Adrenal gland (tissue), 9 donors: ENCODE measurements at regions not wholly inside any gene's neighbourhood (a gene's known extent, or its start where the extent isn't known, plus 50 kb on each side); places are given as distances from the start of the nearest gene placed in this dataset.
A peak's percentile ranks its signal among the peaks of the same experiment; 100 is the strongest.
"Not testable (repeated sequence)": the region's sequence is repeated elsewhere in the genome, so short reads cannot be mapped to it uniquely, and the experiment has no call there.

ENCODE experiments used
- DNase-seq, 7 donors: peaks; one replicate each; pipeline ENCODE4 v3.0.0-alpha.2; 2019 to 2020
- H3K27ac ChIP-seq, 5 donors: fragments of 200-600 bp; sonication (generic) in 4 of 5; 1 replicate in 3 of 5; 2 replicates in 2 of 5; pipeline versions ENCODE4 v1.5.1 to v1.8.0; 2016 to 2020; ENCODE audit warnings: mild to moderate bottlenecking in 1 of 5
- H3K27me3 ChIP-seq: fragments of 200-600 bp; 2 replicates; pipeline ENCODE4 v1.8.0; 2021
- H3K36me3 ChIP-seq, 2 donors: fragments of 200-600 bp; replicated peaks in 1 of 2; 1 replicate in 1 of 2; 2 replicates in 1 of 2; pipeline versions ENCODE4 v1.5.1 to v1.8.0; 2018 to 2022
- H3K4me1 ChIP-seq, 2 donors: fragments of 200-600 bp; replicated peaks in 1 of 2; 1 replicate in 1 of 2; 2 replicates in 1 of 2; pipeline versions ENCODE4 v1.5.1 to v1.8.0; 2018 to 2021
- H3K4me3 ChIP-seq, 4 donors: fragments of 200-600 bp; sonication (generic) in 3 of 4; one replicate each; pipeline ENCODE4 v1.5.1; 2016 to 2018
- H3K9me3 ChIP-seq, 3 donors: fragments of 200-600 bp; sonication (generic) in 1 of 3; replicated peaks in 1 of 3; 1 replicate in 2 of 3; 2 replicates in 1 of 3; pipeline versions ENCODE4 v1.5.1 to v1.8.0; 2016 to 2021
- WGBS, 4 donors: extraction: QIAGEN DNeasy Blood & Tissue Kit in 2 of 4; methylation state at CpG; one replicate each; pipeline versions ENCODE4 v1.1.5 to v1.1.7; 2013 to 2017; 5-methylcytosine and 5-hydroxymethylcytosine counted together
- intact Hi-C, 2 donors: fragments of 100-400 bp; cut with DNase I; formaldehyde crosslinking; loops; one replicate each; pipeline versions ENCODE4 v1.14.1 to v1.15.0; 2022 to 2023
- donor health status: healthy with polysubstance abuse.
- donor health status: Bipolar disorder and iron deficiency.
- donor health status: DM: yes; HTN: yes; CAD: no.
- donor health status: DM: no; HTN: no; CAD: no.
- donor health status: DM: no; HTN: no; CAD: no.

DNA sequence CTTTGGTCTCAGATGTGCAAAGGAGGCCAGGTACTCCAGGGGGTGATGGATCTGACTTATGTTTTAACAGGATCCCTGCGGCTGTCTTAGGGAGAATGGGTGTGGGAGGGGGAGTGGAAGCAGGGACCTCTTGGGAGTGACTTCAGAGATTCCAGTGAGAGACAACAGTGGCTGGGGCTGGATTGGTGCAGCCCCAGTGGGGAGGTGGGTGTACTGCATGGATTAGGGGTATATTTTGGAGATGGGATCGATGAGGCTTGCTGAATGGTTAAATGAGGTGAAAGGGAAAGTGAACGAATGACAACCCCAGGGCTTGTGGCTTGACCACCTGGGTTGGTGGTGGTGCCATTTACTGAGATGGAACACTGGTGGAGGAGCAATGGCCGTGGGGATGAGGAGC, 211.0 kb downstream of the ATP6V0E2 start:
- 91 to 94% (median 93%) methylated on average over 4 of the region's 4 CpGs for WGBS, 4 donors
- H3K36me3 ChIP-seq, intact Hi-C loops, H3K27me3 ChIP-seq, H3K9me3 ChIP-seq, H3K4me1 ChIP-seq, H3K27ac ChIP-seq, DNase-seq, H3K4me3 ChIP-seq: not testable (repeated sequence)

DNA sequence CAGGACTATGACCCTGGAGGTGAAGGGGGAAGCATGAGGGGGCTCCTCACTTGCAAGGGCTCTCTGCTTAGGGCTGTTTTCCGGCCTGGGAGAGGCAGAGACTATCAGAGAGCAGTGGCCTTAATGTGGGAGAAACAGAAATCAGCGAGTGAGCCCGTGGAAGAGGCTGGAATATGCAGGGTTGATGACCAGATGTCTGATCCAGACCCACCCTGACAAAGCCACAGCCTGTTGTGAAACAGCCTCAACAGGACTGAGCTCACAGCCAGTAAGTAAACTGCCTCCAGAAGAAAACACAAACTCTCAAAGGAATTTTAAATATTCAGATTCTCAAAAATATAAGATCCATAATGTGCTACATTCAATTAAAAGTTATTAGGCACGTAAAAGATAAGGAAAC, 213.7 kb downstream of the ATP6V0E2 start:
- H3K27ac ChIP-seq, H3K9me3 ChIP-seq, intact Hi-C loops, H3K4me3 ChIP-seq, H3K4me1 ChIP-seq, H3K27me3 ChIP-seq, H3K36me3 ChIP-seq: not testable (repeated sequence)
- 65 to 88% (median 75%) methylated on average over 4 of the region's 4 CpGs for WGBS, 4 donors
- DNase-seq: peak in 3 of 7 donors; percentile 19 to 29 (median 26)

- H3K36me3 ChIP-seq, intact Hi-C loops, H3K9me3 ChIP-seq, H3K27me3 ChIP-seq, H3K4me1 ChIP-seq, H3K4me3 ChIP-seq: not testable (repeated sequence)
- WGBS, 4 donors: 22 to 44% (median 33%) methylated on average over 1 of the region's 1 CpG
- H3K27ac ChIP-seq: peak overlapping the region in 1 of 5 donors; percentile 58
- peak in 1 of 7 donors; percentile 26 for DNase-seq
Measured at GRCh38 chr7:150089139-150089538, 215.4 kb downstream of the ATP6V0E2 start.

DNA sequence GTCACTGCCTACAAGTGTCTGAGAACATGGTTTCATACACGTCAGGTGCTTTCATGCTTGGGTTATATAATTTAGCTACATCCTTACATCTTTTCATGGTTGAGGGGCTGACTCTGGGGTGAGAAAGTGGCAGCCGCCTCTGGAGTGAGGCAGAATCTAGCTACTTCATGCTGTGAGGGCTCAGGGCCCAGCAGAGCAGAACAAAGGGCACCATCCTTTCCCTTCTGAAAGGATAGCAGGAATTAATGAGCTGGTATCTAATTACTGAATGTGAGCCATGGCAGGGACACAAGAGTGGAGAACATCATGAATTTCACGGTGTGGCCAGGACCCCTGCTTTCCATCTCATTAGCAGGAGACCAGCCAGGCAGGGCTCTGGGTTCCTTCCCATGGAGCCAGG, 217.0 kb downstream of the ATP6V0E2 start:
- not testable (repeated sequence) for H3K9me3 ChIP-seq, H3K4me1 ChIP-seq
- 82 to 100% (median 84%) methylated on average over 1 to 3 of the region's 3 CpGs; no CpG with 5 or more reads in 1 of the 4 donors for WGBS, 4 donors

DNA sequence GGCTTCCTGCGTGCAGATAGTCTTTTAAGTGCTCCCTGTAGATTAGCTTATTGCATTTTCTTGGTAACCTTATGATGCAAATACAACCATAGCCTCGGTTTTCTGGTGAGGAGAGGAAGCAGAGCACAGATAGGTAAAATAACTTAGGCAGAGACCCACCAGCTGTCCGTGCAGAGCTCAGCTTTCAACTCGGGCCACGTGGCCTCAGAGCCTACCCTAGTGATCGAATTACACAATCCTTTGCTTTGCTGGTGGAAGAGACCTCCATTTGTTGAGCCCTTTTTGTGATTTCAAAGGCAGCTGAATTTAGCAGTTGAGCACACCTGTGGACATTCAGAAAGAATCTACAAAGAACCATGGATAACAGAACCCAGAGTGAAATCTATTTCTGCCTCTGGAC, 220.1 kb downstream of the ATP6V0E2 start:
- intact Hi-C loops, H3K4me3 ChIP-seq, H3K36me3 ChIP-seq, H3K27me3 ChIP-seq, H3K9me3 ChIP-seq, H3K27ac ChIP-seq, DNase-seq, H3K4me1 ChIP-seq: not testable (repeated sequence)
- 65 to 77% (median 68%) methylated on average over 5 to 6 of the region's 6 CpGs for WGBS, 4 donors

More for the DNA sequence above, 217.0 kb downstream of the ATP6V0E2 start:
- DNase-seq, H3K27ac ChIP-seq, H3K4me3 ChIP-seq, H3K27me3 ChIP-seq, intact Hi-C loops, H3K36me3 ChIP-seq: not testable (repeated sequence)

DNA sequence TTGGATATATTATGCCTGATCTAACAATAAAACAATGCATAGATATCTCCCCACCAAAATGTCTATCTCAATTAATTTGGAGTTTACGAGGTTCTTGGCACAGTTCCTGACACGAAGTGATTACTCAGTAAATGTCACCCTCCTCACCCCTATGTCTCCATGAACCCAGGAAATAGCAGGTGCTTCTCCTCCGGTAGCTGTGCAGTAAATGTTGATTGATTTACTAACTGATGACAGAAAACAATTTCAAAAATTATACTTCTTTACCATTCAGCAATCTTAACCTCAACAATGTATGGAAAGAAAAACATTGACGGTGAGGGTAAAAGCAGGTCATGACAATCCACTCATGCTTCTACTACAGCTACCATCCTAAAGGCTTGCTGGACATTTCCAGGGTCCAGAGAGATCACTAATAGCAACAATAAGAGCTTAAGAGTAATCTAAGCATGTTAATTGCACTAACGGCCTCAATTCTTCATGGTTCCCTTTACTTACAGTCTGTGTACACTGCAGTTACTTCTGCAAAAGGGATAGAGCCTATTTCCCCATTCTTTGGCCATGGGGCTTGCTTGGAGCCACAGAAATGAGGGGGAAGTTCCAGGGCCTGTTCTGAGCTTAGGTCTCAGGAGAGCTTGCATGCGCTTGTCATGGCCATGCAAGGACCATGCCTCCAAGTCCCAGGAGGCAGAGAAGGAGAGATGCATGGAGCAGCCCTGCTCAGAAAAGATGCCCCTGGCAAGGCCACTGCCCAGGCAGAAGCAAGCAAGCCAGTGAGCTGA, 222.6 kb downstream of the ATP6V0E2 start:
- WGBS, 4 donors: 63 to 68% (median 64%) methylated on average over 5 to 6 of the region's 6 CpGs
- H3K9me3 ChIP-seq, intact Hi-C loops: not testable (repeated sequence)

DNA sequence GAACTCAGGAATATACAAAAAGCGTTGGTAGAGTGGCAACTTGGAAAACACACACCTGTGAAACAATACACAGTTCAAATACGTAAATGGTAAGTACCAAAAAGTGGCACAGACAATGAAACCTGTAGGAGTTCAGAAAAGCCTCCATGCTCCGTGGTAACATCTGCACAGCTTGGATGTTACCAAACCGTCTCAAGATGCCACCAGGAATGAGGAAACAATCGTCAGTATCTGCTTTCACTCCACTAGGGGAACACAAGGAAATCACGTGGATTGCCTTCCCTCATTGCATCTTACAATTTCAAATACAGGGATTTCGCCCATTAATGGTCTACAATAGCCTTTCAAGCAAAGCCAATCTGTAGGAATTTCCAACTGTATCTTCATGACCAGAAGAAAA, 224.6 kb upstream of the LRRC61 start:
- not testable (repeated sequence) for H3K9me3 ChIP-seq, H3K27ac ChIP-seq
- WGBS, 4 donors: 80 to 88% (median 82%) methylated on average over 5 to 7 of the region's 7 CpGs

More for the DNA sequence above, 222.6 kb downstream of the ATP6V0E2 start:
- not testable (repeated sequence) for H3K4me3 ChIP-seq, H3K4me1 ChIP-seq, H3K27me3 ChIP-seq, H3K36me3 ChIP-seq, H3K27ac ChIP-seq
- peak in 1 of 7 donors; percentile 17 for DNase-seq

DNA sequence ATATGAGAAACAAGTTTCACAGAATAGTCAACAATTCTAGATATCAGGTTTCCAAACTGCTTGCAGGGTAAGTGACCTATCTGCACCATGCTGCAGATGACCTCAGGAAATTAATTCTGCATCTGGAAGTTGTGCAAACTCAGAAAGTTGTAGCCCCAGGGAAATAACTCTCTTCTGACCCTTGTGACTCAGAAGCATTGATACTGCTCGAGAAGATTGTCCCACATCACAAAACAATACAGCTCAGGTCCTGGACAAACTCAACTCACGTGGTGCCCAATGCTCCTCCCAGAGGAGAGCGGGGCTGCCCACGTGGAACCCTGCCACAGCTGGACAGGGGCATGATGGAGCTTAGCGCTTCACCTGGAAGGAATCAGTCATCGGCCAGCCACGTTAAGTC, 221.9 kb upstream of the LRRC61 start:
- H3K27ac ChIP-seq, H3K4me3 ChIP-seq, intact Hi-C loops, H3K4me1 ChIP-seq, H3K27me3 ChIP-seq, H3K9me3 ChIP-seq, DNase-seq, H3K36me3 ChIP-seq: not testable (repeated sequence)
- 73 to 81% (median 78%) methylated on average over 7 of the region's 7 CpGs for WGBS, 4 donors

More for the DNA sequence above, 224.6 kb upstream of the LRRC61 start:
- H3K27me3 ChIP-seq, intact Hi-C loops, H3K36me3 ChIP-seq, DNase-seq, H3K4me1 ChIP-seq, H3K4me3 ChIP-seq: not testable (repeated sequence)

- H3K27me3 ChIP-seq, H3K4me1 ChIP-seq, DNase-seq, H3K27ac ChIP-seq, H3K9me3 ChIP-seq, H3K4me3 ChIP-seq, intact Hi-C loops, H3K36me3 ChIP-seq: not testable (repeated sequence)
- 88 to 93% (median 92%) methylated on average over 1 of the region's 1 CpG for WGBS, 4 donors
Measured at GRCh38 chr7:150107283-150107682, 215.9 kb upstream of the LRRC61 start.

DNA sequence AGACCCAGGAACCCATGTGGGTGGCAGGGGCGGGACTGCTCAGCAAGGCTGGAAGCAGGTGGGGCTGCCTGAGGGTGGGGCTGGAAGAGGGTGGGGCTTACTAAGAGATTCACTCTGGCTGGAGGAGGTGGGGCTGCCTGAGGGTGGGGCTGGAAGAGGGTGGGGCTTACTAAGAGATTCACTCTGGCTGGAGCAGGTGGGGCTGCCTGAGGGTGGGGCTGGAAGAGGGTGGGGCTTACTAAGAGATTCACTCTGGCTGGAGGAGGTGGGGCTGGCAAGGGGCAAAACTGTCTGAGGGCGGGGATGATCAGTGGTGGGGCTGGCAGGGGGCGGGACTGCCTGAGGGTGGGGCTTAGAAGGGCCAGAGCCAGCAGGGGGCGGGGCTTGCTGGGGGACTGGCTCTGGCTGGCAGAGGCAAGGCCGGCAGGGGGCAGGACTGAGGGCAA, 212.8 kb upstream of the LRRC61 start:
- 50 to 69% (median 54%) methylated on average over 1 to 4 of the region's 5 CpGs; no CpG with 5 or more reads in 1 of the 4 donors for WGBS, 4 donors
- peak in 1 of 7 donors; percentile 23 for DNase-seq
- H3K36me3 ChIP-seq, H3K4me1 ChIP-seq, intact Hi-C loops, H3K9me3 ChIP-seq, H3K27me3 ChIP-seq, H3K4me3 ChIP-seq, H3K27ac ChIP-seq: not testable (repeated sequence)

- DNase-seq, H3K4me1 ChIP-seq, intact Hi-C loops, H3K9me3 ChIP-seq, H3K4me3 ChIP-seq, H3K27me3 ChIP-seq, H3K27ac ChIP-seq, H3K36me3 ChIP-seq: not testable (repeated sequence)
- WGBS, 4 donors: 66 to 69% (median 69%) methylated on average over 5 to 8 of the region's 8 CpGs; no CpG with 5 or more reads in 1 of the 4 donors
Measured at GRCh38 chr7:150110882-150111281, 212.3 kb upstream of the LRRC61 start.
